Gastroesophageal sphincter (tissue), 4 donors: ENCODE measurements at regions not wholly inside any gene's neighbourhood (a gene's known extent, or its start where the extent isn't known, plus 50 kb on each side); places are given as distances from the start of the nearest gene placed in this dataset.
"Not testable (repeated sequence)": the region's sequence is repeated elsewhere in the genome, so short reads cannot be mapped to it uniquely, and the experiment has no call there.

Experiments
- ATAC-seq: fragments of 150-250 bp; one replicate; pipeline ENCODE4 v1.9.1; 2016; ENCODE audit warnings: mild to moderate bottlenecking, moderate library complexity
- H3K27ac ChIP-seq, 4 donors: fragments of 200-600 bp; sonication (generic) in 3 of 4; 1 replicate in 3 of 4; 2 replicates in 1 of 4; pipeline ENCODE4 v1.5.1; 2016 to 2019
- H3K27me3 ChIP-seq: fragments of 200-600 bp; sonication (generic); one replicate; pipeline ENCODE4 v1.5.1; 2019
- H3K36me3 ChIP-seq, 2 donors: fragments of 200-600 bp; sonication (generic); one replicate each; pipeline ENCODE4 v1.5.1; 2019; ENCODE audit warnings: control low read depth in 1 of 2
- H3K4me1 ChIP-seq, 3 donors: fragments of 200-600 bp; sonication (generic); 1 replicate in 2 of 3; 2 replicates in 1 of 3; pipeline ENCODE4 v1.5.1; 2016 to 2019; ENCODE audit warnings: control low read depth in 2 of 3
- H3K4me3 ChIP-seq, 2 donors: fragments of 200-600 bp; sonication (generic); one replicate each; pipeline ENCODE4 v1.5.1; 2019; ENCODE audit warnings: mild to moderate bottlenecking in 1 of 2, moderate library complexity in 1 of 2
- H3K9me3 ChIP-seq, 3 donors: fragments of 200-600 bp; sonication (generic); one replicate each; pipeline ENCODE4 v1.5.1; 2017 to 2019; ENCODE audit warnings: control low read depth in 2 of 3
- CTCF ChIP-seq, 4 experiments: fragments of 200-600 bp in 2 of 4; fragments of 450-650 bp in 2 of 4; sonication (generic) in 1 of 4; IDR thresholded peaks; one replicate each; pipeline ENCODE4 v1.5.1; 2017 to 2019; ENCODE audit warnings: antibody characterized with exemption in 4 of 4, mild to moderate bottlenecking in 2 of 4, moderate library complexity in 2 of 4
- EP300 ChIP-seq: sonication (generic); formaldehyde crosslinking; IDR thresholded peaks from one replicate; pipeline ENCODE4 v1.6.1; 2017; ENCODE audit warnings: antibody characterized with exemption, mild to moderate bottlenecking
- POLR2A ChIP-seq, 2 donors: fragments of 450-650 bp; IDR thresholded peaks; one replicate each; pipeline ENCODE4 v1.6.1; 2017; ENCODE audit warnings: antibody characterized with exemption in 2 of 2, mild to moderate bottlenecking in 2 of 2, moderate library complexity in 1 of 2
- POLR2AphosphoS5 ChIP-seq: sonication (generic); formaldehyde crosslinking; IDR thresholded peaks from one replicate; pipeline ENCODE4 v1.6.1; 2017; ENCODE audit warnings: antibody characterized with exemption
- WGBS, 2 donors: methylation state at CpG; one replicate each; pipeline ENCODE4 v1.1.5; 2018; ENCODE audit warnings: low coverage in 1 of 2; 5-methylcytosine and 5-hydroxymethylcytosine counted together

- no peak overlapping the region for H3K4me3 ChIP-seq
- ATAC-seq, result no peak
- no peaks in the 10 kb centered on the region for H3K4me1 ChIP-seq
- TF ChIP-seq EP300, result no peak
- TF ChIP-seq POLR2AphosphoS5, result no peak
- TF ChIP-seq CTCF (IDR thresholded peaks at IDR 0.05), result no peak
- no peak for TF ChIP-seq POLR2A (IDR thresholded peaks at IDR 0.05)
- peaks cover 0 to 8% (median 0%) of the 10 kb centered on the region in 3 donors for H3K9me3 ChIP-seq
- no peak overlapping the region for H3K27ac ChIP-seq
- no peaks in the 10 kb centered on the region for H3K36me3 ChIP-seq
- 100% methylated on average over 1 of the region's 10 CpGs; no CpG with 5 or more reads in 1 of the 2 donors for WGBS, 2 donors
- H3K27me3 ChIP-seq, result no peaks in the 10 kb centered on the region
These were observed 84.5 kb upstream of the C10orf90 start for GRCh38 chr10:126754966-126755365.

GRCh38 chr10:126758867-126759266, 88.4 kb upstream of the C10orf90 start:
- no peaks in the 10 kb centered on the region for H3K4me1 ChIP-seq
- no peak overlapping the region for H3K27ac ChIP-seq
- no peak overlapping the region for H3K4me3 ChIP-seq
- TF ChIP-seq CTCF (IDR thresholded peaks at IDR 0.05), result no peak
- TF ChIP-seq POLR2A (IDR thresholded peaks at IDR 0.05), result no peak
- no peak for TF ChIP-seq EP300
- TF ChIP-seq POLR2AphosphoS5, result no peak
- 100% methylated on average over 1 of the region's 1 CpG; no CpG with 5 or more reads in 1 of the 2 donors for WGBS, 2 donors
- no peaks in the 10 kb centered on the region for H3K27me3 ChIP-seq
- no peak for ATAC-seq
- peaks cover 0 to 8% (median 0%) of the 10 kb centered on the region in 3 donors for H3K9me3 ChIP-seq
- H3K36me3 ChIP-seq, result no peaks in the 10 kb centered on the region

GRCh38 chr10:126759531-126759930, 89.0 kb upstream of the C10orf90 start:
- Histone ChIP-seq H3K27ac (no peak overlapping the region), H3K4me3 (no peak overlapping the region), H3K9me3 (peaks cover 0 to 8% (median 0%) of the 10 kb centered on the region in 3 donors), H3K36me3 (no peaks in the 10 kb centered on the region), H3K4me1 (no peaks in the 10 kb centered on the region), H3K27me3 (no peaks in the 10 kb centered on the region)
- 34 to 63% methylated on average over 3 of the region's 4 CpGs for WGBS, 2 donors
- no peak for ATAC-seq
- TF ChIP-seq EP300 (no peak), POLR2AphosphoS5 (no peak)

- not testable (repeated sequence) for H3K27ac ChIP-seq, H3K9me3 ChIP-seq, H3K4me1 ChIP-seq, H3K36me3 ChIP-seq, H3K4me3 ChIP-seq, H3K27me3 ChIP-seq, ATAC-seq
- no CpG with 5 or more reads among the region's 6 CpGs for WGBS, 2 donors
These were observed 96.2 kb upstream of the C10orf90 start for GRCh38 chr10:126766646-126767045.

- ATAC-seq, result no peak
- H3K9me3 ChIP-seq, result peaks cover 0 to 5% (median 0%) of the 10 kb centered on the region in 3 donors
- no peaks in the 10 kb centered on the region for H3K4me1 ChIP-seq
- 100% methylated on average over 1 of the region's 2 CpGs; no CpG with 5 or more reads in 1 of the 2 donors for WGBS, 2 donors
- TF ChIP-seq CTCF (IDR thresholded peaks at IDR 0.05) (no peak), EP300 (no peak), POLR2AphosphoS5 (no peak), POLR2A (IDR thresholded peaks at IDR 0.05) (no peak)
- H3K4me3 ChIP-seq, result no peak overlapping the region
- H3K27ac ChIP-seq, result no peak overlapping the region
- H3K27me3 ChIP-seq, result peaks cover 9% of the 10 kb centered on the region
- no peaks in the 10 kb centered on the region for H3K36me3 ChIP-seq
These were observed 100.3 kb upstream of the C10orf90 start for GRCh38 chr10:126770809-126771208.

- WGBS, 2 donors, result 60 to 71% methylated on average over 1 of the region's 1 CpG
- ATAC-seq, result no peak
These were observed 105.7 kb upstream of the C10orf90 start for GRCh38 chr10:126776168-126776567.

More at GRCh38 chr10:126776168-126776567, 105.7 kb upstream of the C10orf90 start:
- TF ChIP-seq POLR2AphosphoS5, result no peak
- no peak for TF ChIP-seq POLR2A (IDR thresholded peaks at IDR 0.05)
- no peak for TF ChIP-seq EP300
- TF ChIP-seq CTCF (IDR thresholded peaks at IDR 0.05), result no peak
- Histone ChIP-seq H3K27ac (no peak overlapping the region), H3K27me3 (no peaks in the 10 kb centered on the region), H3K4me1 (no peaks in the 10 kb centered on the region), H3K4me3 (no peak overlapping the region), H3K9me3 (peaks cover 0 to 5% (median 0%) of the 10 kb centered on the region in 3 donors), H3K36me3 (no peaks in the 10 kb centered on the region)
